ENCODE measurements at regions not wholly inside any gene's neighbourhood (a gene's known extent, or its start where the extent isn't known, plus 50 kb on each side); places are given as distances from the start of the nearest gene placed in this dataset.

DNA sequence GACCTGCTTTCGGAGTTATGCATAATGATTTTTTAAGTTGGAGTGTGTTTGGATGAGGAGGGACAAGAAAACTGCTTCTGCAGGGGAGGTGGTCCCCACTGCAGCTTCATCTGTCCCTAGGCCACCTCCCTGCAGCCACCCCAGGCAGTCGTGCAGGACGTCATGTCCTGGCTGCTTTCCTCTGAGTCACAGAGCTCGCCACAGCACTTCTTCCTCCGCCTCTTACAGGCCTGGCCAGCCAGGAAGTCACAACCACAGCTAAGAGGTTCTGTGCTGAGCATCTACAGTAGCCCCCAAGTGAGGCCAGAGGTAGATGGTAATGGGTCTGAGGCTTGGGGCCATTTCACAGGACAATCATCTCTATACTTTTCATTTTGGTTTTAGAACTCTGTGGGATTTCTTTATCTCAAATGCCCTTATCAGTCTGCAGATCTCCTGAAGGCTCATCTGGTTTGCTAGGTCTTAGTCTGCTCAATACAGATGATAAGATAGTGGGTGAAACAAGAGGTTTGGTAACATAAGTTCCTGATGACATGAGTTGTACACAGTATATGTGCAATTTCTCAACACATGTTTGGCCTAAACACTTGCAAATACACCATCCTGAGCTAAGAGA, 106.4 kb downstream of the ARF6 start:
- TF ChIP-seq EZH2phosphoT487 (IDR thresholded peaks at IDR 0.05; ENCODE audit: borderline replicate concordance, low read depth, low read length): no peak
- TF ChIP-seq, protein P1, sequence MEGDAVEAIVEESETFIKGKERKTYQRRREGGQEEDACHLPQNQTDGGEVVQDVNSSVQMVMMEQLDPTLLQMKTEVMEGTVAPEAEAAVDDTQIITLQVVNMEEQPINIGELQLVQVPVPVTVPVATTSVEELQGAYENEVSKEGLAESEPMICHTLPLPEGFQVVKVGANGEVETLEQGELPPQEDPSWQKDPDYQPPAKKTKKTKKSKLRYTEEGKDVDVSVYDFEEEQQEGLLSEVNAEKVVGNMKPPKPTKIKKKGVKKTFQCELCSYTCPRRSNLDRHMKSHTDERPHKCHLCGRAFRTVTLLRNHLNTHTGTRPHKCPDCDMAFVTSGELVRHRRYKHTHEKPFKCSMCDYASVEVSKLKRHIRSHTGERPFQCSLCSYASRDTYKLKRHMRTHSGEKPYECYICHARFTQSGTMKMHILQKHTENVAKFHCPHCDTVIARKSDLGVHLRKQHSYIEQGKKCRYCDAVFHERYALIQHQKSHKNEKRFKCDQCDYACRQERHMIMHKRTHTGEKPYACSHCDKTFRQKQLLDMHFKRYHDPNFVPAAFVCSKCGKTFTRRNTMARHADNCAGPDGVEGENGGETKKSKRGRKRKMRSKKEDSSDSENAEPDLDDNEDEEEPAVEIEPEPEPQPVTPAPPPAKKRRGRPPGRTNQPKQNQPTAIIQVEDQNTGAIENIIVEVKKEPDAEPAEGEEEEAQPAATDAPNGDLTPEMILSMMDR (conservative IDR thresholded peaks at IDR 0.05; ENCODE audit: low read length): no peak
- CTCF ChIA-PET (ENCODE audit: unreplicated experiment): interaction anchor here (1.0 to 1.8 kb wide), 3 partner anchors 15 to 120 kb away, joined by 3 to 8 read pairs (median 4); no protein-coding TSS in a partner anchor
- Histone ChIP-seq H4K20me1 (ENCODE audit: insufficient read depth, low read length) (no peaks in the 10 kb centered on the region), H2AFZ (ENCODE audit: low read length) (peak overlapping the region; percentile 22; the same call in 1 of the 2 replicates), H3K27ac (ENCODE audit: low read depth, low read length, poor library complexity, severe bottlenecking) (peak overlapping the region; percentile 93), H3K9me2 (ENCODE audit: insufficient read depth, low read length) (no peaks in the 10 kb centered on the region), H3K79me2 (ENCODE audit: insufficient read depth, low read depth, low read length) (peaks cover 5% of the 10 kb centered on the region; the same call in 1 of the 2 replicates), H3K4me1 (ENCODE audit: insufficient read depth, low read length, poor library complexity, severe bottlenecking) (peaks cover 58% of the 10 kb centered on the region), H3K4me3 (ENCODE audit: low read depth, low read length, poor library complexity, severe bottlenecking) (peak overlapping the region; percentile 61), H3K4me2 (ENCODE audit: low read length) (peak overlapping the region; percentile 86), H3K9me3 (ENCODE audit: low read length) (no peaks in the 10 kb centered on the region), H3K36me3 (ENCODE audit: insufficient read depth, low read length) (no peaks in the 10 kb centered on the region)
- intact Hi-C loops (cut with micrococcal nuclease; ENCODE audit: unreplicated experiment): loop anchor here (1.0 kb wide), 1 partner anchor 28 kb away; no protein-coding TSS in a partner anchor
- peak; percentile 85 for DNase-seq (ENCODE audit: low spot score)
- POLR2A ChIA-PET: interaction anchor here (0.6 to 15.9 kb wide), 15 partner anchors 8 to 226 kb away, joined by 3 to 261 read pairs (median 5); partner anchors contain the start of gene NEMF
- no TSS peak for BruUV-seq (replicated peaks)

DNA sequence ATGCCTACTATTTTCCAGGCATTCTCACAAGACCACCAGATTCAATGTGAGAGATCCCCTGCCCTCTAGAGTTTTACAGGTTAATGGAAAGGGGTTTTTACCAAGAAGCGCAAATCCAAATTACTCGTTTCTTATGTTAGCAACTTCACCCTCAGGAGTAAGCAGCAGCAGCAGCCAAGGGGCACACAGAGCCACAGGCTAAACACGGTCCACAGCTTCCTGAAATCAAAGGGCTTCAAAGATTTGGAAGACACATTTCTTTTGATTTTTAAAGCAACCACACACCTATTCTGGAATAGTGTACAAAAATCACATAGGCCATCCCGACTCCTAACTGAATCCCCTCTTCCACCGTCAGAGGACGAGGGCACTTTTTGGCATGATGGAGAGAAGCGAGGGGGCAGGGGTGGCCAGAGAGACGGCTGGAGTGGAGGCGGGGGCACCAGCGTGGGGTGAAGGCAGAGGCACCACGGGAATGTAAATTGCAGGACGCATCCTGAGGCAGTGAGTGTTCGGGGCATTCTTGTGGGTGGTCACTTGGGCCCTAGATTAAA, 107.0 kb downstream of the ARF6 start:
- Histone ChIP-seq H3K79me2 (ENCODE audit: insufficient read depth, low read depth, low read length) (peaks cover 5% of the 10 kb centered on the region; the same call in 1 of the 2 replicates), H3K4me3 (ENCODE audit: low read depth, low read length, poor library complexity, severe bottlenecking) (peak overlapping the region; percentile 61), H4K20me1 (ENCODE audit: insufficient read depth, low read length) (no peaks in the 10 kb centered on the region), H3K36me3 (ENCODE audit: insufficient read depth, low read length) (no peaks in the 10 kb centered on the region), H3K9me2 (ENCODE audit: insufficient read depth, low read length) (no peaks in the 10 kb centered on the region), H3K4me2 (ENCODE audit: low read length) (peak overlapping the region; percentile 86), H3K27ac (ENCODE audit: low read depth, low read length, poor library complexity, severe bottlenecking) (peak overlapping the region; percentile 93), H3K4me1 (ENCODE audit: insufficient read depth, low read length, poor library complexity, severe bottlenecking) (peaks cover 64% of the 10 kb centered on the region), H3K9me3 (ENCODE audit: low read length) (no peaks in the 10 kb centered on the region), H2AFZ (ENCODE audit: low read length) (peak overlapping the region; percentile 22; the same call in 1 of the 2 replicates)
- TF ChIP-seq, protein P1 (conservative IDR thresholded peaks at IDR 0.05; ENCODE audit: low read length): no peak
- no peak for TF ChIP-seq EZH2phosphoT487 (IDR thresholded peaks at IDR 0.05; ENCODE audit: borderline replicate concordance, low read depth, low read length)
- CTCF ChIA-PET (ENCODE audit: unreplicated experiment): interaction anchor here (1.0 to 1.8 kb wide), 3 partner anchors 15 to 120 kb away, joined by 3 to 8 read pairs (median 4); no protein-coding TSS in a partner anchor
- POLR2A ChIA-PET: interaction anchor here (0.6 to 15.9 kb wide), 21 partner anchors 8 to 375 kb away, joined by 3 to 261 read pairs (median 4); partner anchors contain the start of gene NEMF
- no TSS peak for BruUV-seq (replicated peaks)
- intact Hi-C loops (cut with micrococcal nuclease; ENCODE audit: unreplicated experiment): loop anchor here (1.0 to 5.0 kb wide), 10 partner anchors 23 to 532 kb away; partner anchors contain the start of genes ARF6, LRR1 and MAP4K5
- DNase-seq (ENCODE audit: low spot score): no peak
